MCF 10A (cell line): ENCODE measurements at regions not wholly inside any gene's neighbourhood (a gene's known extent, or its start where the extent isn't known, plus 50 kb on each side); places are given as distances from the start of the nearest gene placed in this dataset.

Experiments used
- BruUV-seq: library from RNA; stranded (reverse); fragments of 400-500 nt; replicated peaks from 2 replicates; lab custom pipeline; 2021; lab: Mats Ljungman, UMichigan
- CTCF ChIA-PET: fragments of 300-600 bp; sonication (Branson Sonifier 250); formaldehyde crosslinking; extraction: SDS; loops from one replicate; lab custom pipeline; 2021; ENCODE audit warnings: antibody characterized with exemption, inconsistent platforms; lab: Yijun Ruan, JAX
- POLR2A ChIA-PET: fragments of 300-600, 350-650 bp; sonication (Branson Sonifier 250); formaldehyde crosslinking; extraction: SDS; loops from one replicate; lab custom pipeline; 2020; ENCODE audit warnings: antibody characterized with exemption, inconsistent platforms; lab: Yijun Ruan, JAX
- DNase-seq: peaks from one replicate; pipeline ENCODE4 v3.0.0-alpha.2; 2018; ENCODE audit not compliant: unreplicated experiment
- H3K27ac Mint-ChIP-seq: one replicate; pipeline ENCODE4 v1.8.0; 2022; ENCODE audit warnings: mild to moderate bottlenecking, low read depth, mixed read lengths; ENCODE audit not compliant: unreplicated experiment
- H3K27me3 Mint-ChIP-seq: one replicate; pipeline ENCODE4 v1.8.0; 2022; ENCODE audit warnings: mixed read lengths; ENCODE audit not compliant: insufficient read depth, unreplicated experiment
- H3K36me3 Mint-ChIP-seq: one replicate; pipeline ENCODE4 v1.8.0; 2022; ENCODE audit warnings: mild to moderate bottlenecking, moderate library complexity, mixed read lengths; ENCODE audit not compliant: insufficient read depth, unreplicated experiment
- H3K4me1 Mint-ChIP-seq: one replicate; pipeline ENCODE4 v1.8.0; 2022; ENCODE audit warnings: mixed read lengths; ENCODE audit not compliant: insufficient read depth, unreplicated experiment
- H3K4me3 Mint-ChIP-seq: one replicate; pipeline ENCODE4 v1.8.0; 2022; ENCODE audit warnings: mild to moderate bottlenecking, moderate library complexity, mixed read lengths; ENCODE audit not compliant: unreplicated experiment
- H3K9me3 Mint-ChIP-seq: one replicate; pipeline ENCODE4 v1.8.0; 2022; ENCODE audit warnings: mixed read lengths; ENCODE audit not compliant: unreplicated experiment
- intact Hi-C: fragments of 100-400 bp; cut with micrococcal nuclease; formaldehyde crosslinking; loops from 2 replicates; pipeline ENCODE4 v1.14.1; 2022
- TF ChIP-seq, protein P1 (sequence below): fragments of 200-600 bp; IDR thresholded peaks from one replicate; pipeline ENCODE4 v1.8.0; 2022; ENCODE audit warnings: antibody characterized with exemption, mild to moderate bottlenecking; ENCODE audit not compliant: unreplicated experiment

DNA sequence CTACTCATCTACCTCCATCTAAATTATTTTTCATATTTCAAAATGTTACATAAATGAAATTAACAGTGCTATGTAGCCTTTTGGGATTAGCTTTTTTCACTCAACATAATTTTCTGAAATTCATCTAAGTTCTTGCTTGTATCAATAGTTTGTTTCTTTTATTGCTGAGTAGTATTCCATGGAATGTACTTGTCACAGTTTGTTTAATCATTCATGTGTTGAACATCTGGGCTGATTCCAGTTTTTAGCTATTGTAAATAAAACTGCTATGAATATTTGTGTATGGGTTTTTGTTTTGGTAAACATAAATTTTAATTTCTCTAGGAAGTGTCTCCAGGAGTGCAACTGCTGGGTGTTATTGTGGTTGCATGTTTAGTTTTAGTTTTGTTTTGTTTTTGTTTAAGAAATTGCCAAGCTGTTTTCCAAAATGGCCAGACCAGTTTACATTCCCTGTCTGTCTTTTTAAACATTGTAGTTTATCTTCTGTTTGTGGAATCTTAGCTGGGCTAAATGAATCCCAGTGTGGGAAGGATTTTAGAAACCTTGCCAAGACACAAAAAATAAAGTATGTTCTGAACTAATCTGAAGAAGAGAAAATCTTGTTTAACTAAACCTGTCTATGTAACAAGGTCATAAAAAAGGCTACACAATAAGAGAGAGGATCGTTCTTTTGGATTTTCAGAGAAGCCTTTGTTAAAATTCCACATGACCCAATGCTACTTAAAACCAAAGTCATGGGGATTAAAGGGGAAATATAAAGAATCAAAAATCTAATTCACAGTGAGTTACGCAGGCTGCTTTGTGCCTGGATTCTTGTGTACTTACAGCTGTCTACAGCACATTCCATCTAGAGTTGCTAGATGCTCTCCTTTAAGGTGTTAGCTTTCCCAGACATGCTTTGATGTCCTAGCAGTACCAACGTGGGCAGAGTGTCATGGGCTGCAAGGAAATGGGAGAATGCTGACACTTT lies 129.2 kb upstream of the SUCLG2 start:
- intact Hi-C loops: no loop called here
- ChIA-PET POLR2A (no interaction called here), CTCF (interaction anchor here (0.6 kb wide), 1 partner anchor 168 kb away, joined by 3 read pairs; no protein-coding TSS in a partner anchor)
- Mint-ChIP-seq H3K4me3 (no peak overlapping the region), H3K4me1 (no peaks in the 10 kb centered on the region), H3K9me3 (no peaks in the 10 kb centered on the region), H3K36me3 (no peaks in the 10 kb centered on the region), H3K27me3 (peaks cover 59% of the 10 kb centered on the region), H3K27ac (no peak overlapping the region)
- DNase-seq: no peak
- BruUV-seq: no TSS peak
- TF ChIP-seq, protein P1, sequence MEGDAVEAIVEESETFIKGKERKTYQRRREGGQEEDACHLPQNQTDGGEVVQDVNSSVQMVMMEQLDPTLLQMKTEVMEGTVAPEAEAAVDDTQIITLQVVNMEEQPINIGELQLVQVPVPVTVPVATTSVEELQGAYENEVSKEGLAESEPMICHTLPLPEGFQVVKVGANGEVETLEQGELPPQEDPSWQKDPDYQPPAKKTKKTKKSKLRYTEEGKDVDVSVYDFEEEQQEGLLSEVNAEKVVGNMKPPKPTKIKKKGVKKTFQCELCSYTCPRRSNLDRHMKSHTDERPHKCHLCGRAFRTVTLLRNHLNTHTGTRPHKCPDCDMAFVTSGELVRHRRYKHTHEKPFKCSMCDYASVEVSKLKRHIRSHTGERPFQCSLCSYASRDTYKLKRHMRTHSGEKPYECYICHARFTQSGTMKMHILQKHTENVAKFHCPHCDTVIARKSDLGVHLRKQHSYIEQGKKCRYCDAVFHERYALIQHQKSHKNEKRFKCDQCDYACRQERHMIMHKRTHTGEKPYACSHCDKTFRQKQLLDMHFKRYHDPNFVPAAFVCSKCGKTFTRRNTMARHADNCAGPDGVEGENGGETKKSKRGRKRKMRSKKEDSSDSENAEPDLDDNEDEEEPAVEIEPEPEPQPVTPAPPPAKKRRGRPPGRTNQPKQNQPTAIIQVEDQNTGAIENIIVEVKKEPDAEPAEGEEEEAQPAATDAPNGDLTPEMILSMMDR: no peak

DNA sequence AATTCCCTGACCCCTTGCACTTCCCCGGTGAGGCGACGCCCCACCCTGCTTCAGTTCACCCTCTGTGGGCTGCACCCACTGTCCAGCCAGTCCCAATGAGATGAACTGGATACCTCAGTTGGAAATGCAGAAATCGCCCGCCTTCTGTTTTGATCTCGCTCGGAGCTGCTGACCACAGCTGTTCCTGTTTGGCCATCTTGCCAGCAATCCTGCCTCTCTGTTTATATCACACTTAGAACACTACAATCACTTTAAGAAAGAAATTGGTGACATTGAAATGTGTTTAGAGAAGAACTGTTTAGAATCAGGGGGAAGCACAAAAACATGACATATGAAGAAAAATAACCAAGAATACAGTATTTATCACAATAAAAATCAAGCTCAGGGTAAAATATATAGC lies 127.5 kb upstream of the SUCLG2 start:
- TF ChIP-seq, protein P1: no peak
- Mint-ChIP-seq H3K9me3 (no peaks in the 10 kb centered on the region), H3K27ac (no peak overlapping the region), H3K27me3 (peaks cover 47% of the 10 kb centered on the region), H3K4me1 (no peaks in the 10 kb centered on the region), H3K36me3 (no peaks in the 10 kb centered on the region), H3K4me3 (no peak overlapping the region)
- no TSS peak for BruUV-seq
- CTCF ChIA-PET: no interaction called here
- intact Hi-C loops: no loop called here
- no peak for DNase-seq
- POLR2A ChIA-PET: no interaction called here

DNA sequence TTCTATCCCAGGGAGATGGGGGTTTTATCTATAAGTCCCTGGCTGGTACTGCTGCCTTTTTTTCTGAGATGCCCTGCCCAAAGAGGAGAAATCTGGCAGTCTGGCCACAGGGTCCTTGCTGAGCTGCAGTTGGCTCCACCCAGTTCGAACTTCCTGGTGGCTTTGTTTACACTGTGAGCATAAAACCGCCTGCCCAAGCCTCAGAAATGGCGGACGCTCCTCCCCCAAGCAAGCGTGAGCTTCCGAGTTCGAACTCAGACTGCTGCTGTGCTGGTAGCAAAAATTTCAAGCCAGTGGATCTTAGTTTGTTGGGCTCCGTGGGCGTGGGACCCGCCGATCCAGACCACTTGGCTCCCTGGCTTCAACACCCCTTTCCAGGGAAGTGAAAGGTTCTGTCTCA lies 126.8 kb upstream of the SUCLG2 start:
- no peak overlapping the region for H3K27ac Mint-ChIP-seq
- TF ChIP-seq, protein P1: no peak
- no peak for DNase-seq

DNA sequence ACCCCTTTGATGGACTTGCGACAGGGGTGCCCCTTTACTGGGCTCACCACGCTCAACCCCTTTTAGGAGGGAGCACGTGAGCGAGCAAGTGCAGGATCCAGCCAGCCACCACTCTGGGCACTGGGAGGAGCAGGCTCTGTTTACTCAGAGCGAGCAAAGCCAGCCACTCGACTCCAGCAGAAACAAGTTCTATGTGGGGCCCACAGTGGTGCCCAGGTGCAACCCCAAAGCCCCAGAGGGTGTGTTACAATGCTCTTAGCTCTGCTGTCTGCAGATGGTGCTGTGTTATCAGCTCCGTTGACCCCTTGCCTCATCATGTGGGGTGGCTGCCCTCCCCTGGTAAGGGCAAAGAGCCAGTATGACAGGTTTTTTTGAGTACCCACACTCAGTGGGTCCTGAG lies 120.3 kb upstream of the SUCLG2 start:
- ChIA-PET POLR2A (no interaction called here), CTCF (no interaction called here)
- DNase-seq: no peak
- TF ChIP-seq, protein P1: no peak
- no TSS peak for BruUV-seq
- H3K36me3 Mint-ChIP-seq: no peaks in the 10 kb centered on the region
- peaks cover 13% of the 10 kb centered on the region for H3K27me3 Mint-ChIP-seq
- intact Hi-C loops: no loop called here
- no peaks in the 10 kb centered on the region for H3K4me1 Mint-ChIP-seq
- no peak overlapping the region for H3K4me3 Mint-ChIP-seq
- H3K27ac Mint-ChIP-seq: no peak overlapping the region
- peaks cover 7% of the 10 kb centered on the region for H3K9me3 Mint-ChIP-seq

More for the DNA sequence above, 126.8 kb upstream of the SUCLG2 start:
- no TSS peak for BruUV-seq
- intact Hi-C loops: no loop called here
- CTCF ChIA-PET: no interaction called here
- no peaks in the 10 kb centered on the region for H3K9me3 Mint-ChIP-seq
- POLR2A ChIA-PET: no interaction called here
- H3K36me3 Mint-ChIP-seq: no peaks in the 10 kb centered on the region
- peaks cover 41% of the 10 kb centered on the region for H3K27me3 Mint-ChIP-seq
- H3K4me1 Mint-ChIP-seq: no peaks in the 10 kb centered on the region
- no peak overlapping the region for H3K4me3 Mint-ChIP-seq
